ENCODE measurements at regions not wholly inside any gene's neighbourhood (a gene's known extent, or its start where the extent isn't known, plus 50 kb on each side); places are given as distances from the start of the nearest gene placed in this dataset.

GRCh38 chrX:44058339-44058738 lies 85.1 kb upstream of the NDP start:
- no peak for TF ChIP-seq CTCF (IDR thresholded peaks at IDR 0.05)
- no peak for TF ChIP-seq POLR2A (IDR thresholded peaks at IDR 0.05)
